ENCODE measurements at regions not wholly inside any gene's neighbourhood (a gene's known extent, or its start where the extent isn't known, plus 50 kb on each side); places are given as distances from the start of the nearest gene placed in this dataset.
"Not testable (repeated sequence)": the region's sequence is repeated elsewhere in the genome, so short reads cannot be mapped to it uniquely, and the experiment has no call there.

DNA sequence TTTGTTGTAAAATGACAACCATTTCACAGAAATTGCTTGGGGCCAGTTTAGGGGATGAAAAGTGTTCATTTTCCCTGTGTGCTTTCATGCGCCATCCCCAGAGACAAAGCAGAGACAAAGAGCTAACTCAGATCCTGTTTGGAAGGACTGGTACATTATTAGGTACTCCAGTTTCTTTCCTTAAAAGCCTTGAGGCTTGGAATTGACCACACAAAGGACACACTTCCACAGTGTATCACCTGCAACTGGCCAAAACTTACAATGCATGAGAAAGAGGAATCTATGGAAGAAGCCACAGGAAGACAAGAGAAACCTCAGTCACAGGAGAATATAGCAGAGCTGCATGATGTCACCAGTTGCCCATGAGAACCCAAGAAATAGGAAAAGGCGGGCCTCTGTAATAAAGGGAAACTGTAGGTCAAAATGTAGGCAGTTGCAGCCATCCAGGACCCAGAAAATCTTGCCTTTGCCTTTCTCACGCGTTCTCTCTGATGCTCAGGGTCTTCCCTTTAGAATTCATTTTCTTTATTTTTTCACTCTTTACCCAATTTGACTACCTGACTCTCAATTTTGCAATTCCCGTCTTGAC lies 339.0 kb downstream of the RMST start:
- DNase-seq: no peak

DNA sequence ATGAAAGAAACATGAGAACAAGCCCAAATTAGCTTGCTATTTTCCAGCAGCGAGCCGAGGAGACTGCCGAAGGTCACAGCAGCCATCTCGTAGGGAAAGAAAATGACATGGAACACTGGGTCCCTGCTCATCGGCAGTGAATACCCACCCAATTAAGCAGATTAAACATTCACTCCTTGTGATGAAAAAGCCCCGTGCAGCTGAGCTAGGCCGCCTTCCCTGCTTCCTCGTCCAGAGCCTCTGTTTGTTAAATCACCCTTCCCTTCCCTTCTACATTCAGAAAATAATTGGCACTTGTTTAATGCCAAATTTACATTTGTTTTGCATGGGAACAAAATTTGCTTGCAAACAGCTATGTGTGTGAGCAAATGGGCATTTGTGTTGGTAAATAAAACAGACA lies 342.5 kb downstream of the RMST start:
- no peak for DNase-seq

DNA sequence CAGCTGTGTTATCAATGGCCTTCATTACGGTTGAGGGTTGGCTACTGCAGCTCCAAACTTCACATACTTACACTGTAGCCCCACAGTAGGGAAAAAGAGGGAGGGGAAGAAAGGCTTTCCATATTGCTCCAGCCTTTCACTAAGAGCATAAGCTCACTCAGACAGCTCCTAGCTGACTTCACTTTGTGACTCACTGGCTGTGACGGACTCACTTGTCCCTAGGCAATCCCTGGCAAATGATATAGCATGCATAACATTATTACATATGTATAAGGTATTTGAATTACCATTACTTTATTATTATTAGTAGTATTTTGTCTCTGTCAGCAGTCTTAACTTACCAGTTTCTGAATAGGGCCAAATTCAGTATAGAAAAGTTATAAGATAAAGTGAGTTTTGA lies 350.7 kb downstream of the RMST start:
- DNase-seq: no peak

DNA sequence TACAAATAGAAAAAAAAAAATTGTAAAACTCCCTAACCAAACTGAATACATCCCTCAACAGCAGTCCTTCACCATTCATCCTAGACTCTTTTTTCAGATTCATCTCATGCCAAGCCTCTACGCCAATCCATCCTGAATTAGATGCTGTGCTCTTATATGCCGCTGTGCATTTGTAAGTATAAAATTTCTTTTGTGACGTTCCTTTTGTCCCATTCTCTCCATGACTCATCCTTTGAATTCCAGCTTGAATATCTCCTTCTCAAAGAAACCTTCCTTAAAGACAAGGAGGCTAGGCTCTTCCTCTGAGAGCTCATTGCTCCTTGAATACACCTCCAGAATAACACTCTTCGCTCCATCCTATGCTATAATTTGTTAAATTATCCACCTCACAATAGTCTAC lies 359.2 kb downstream of the RMST start:
- no peak for DNase-seq

DNA sequence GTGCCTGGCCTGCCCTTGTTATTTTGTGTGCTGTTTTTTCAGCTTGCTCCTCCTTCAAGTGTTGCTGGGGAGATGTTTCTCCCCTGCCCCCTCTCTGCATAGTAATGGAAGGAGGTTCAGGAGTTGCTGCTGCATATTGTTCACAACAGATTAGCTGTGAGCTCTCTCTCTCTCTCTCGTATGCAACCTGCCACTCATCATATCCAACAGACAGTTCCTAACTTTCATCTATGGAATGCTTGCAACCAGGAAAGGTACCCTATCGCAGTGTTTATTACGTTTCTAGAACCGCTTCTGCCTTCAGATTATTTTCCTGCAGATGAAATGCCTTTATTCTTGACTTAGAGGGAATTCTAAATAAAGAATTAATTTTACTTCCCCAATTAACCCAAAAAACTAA lies 372.9 kb downstream of the RMST start:
- no peak for DNase-seq

DNA sequence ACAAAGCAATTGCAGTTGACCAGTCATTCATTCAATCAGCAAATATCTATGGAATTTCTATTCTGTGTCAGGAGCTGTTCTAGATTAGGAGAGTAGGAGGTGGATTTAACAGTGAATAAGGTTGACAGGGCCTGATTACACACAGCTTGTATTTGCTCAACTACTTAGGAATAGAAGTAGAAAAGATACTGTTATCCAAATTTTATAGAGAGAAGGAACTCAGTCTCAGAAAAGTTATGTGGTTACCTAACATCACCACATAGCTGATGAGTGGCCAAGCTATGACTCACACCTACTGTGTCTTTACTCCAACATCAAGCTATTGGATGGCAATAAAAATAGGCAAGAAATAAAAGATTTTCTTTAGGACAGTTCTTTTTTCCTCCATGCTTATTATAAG lies 374.8 kb downstream of the RMST start:
- DNase-seq: no peak

DNA sequence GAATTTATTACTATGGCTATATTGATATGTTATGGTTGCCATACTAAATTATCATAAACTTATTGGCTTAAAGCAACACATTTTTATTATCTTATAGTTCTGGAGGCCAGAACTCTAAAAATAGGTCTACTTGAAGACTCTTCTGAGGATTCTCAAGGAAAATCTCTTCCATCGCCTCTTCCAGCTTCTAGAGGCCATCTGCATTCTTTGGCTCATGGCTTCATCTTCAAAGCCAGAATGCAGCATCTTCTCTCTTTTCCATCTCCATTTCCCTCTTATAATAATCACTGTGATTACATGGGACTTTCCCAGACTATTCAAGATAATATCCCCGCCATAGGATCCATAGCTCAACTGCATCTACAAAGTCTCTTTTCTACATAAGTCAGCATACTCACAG lies 385.4 kb downstream of the RMST start:
- DNase-seq: no peak

DNA sequence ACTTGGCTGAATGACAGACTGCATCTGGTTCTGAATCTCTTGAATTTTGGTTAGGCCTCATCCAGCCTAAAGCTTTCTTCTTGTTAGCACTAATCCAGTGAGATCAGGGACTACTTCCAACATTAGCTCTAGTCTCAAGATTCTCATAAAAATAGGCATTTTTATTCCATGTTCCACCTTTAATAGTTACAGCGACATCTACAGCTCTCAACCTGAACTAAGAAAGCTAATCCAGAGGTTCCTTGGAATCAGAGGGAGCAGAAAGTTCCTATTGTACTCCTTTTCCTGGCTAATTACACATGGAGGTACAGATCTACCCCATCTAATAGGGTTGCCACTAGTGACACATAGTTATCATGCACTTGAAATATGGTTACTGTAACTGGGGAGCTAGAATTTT lies 391.9 kb downstream of the RMST start:
- DNase-seq: no peak

DNA sequence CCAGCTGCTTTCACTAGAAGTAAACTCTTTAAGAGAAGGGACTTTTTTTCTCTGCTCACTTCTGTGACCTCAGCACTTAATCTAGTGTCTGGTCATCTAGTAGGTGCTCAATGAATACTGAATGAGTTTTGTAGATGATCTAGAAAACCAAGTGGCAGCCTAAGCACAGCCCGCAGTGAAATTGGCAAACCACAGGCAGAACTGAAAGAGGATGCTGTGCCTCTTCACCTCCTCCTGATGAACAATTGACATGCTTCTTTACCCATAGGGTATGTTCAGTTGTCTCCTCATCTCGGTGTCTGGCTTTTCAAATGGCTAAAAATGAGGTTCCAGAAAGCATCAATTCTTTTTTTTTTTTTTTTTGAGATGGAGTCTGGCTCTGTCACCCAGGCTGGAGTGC lies 399.5 kb downstream of the RMST start:
- no peak for DNase-seq

DNA sequence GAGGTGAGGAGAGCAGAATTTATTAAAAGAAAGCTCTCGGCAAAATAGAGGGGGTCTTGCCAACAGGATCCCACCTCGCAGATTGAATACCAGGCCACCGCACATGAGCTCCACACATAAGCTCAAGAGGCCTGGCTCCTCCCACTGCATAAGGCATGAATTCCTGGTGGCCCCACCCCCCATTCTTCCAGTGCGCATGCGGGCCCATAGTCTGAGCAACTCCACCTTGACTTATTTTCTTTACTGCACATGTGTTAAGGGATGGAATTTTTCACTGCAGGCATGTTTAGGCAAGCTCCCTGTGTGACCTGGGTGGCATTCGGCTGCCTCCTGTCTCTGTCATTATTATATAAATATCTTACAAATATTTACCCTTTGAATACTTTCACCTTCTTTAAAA lies 412.5 kb downstream of the RMST start:
- DNase-seq: no peak

DNA sequence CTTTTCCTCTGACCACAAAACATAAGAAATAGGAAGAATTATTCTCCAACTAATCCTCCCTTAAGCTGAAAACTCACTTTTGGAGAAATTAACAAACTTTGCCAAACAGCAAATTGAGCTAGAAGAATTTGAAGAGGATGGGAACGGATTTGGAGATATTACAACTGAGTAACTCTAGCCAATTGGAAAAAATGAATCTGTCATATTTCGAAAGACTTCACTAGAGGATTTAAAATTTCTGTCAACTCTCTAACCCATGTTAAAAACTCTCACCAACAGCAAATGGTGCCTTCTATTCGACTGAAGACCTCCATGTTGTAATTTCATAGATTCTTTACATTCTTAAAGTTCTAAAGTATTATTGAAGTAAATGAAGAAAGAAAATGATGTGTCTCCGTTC lies 414.2 kb downstream of the RMST start:
- DNase-seq: no peak

DNA sequence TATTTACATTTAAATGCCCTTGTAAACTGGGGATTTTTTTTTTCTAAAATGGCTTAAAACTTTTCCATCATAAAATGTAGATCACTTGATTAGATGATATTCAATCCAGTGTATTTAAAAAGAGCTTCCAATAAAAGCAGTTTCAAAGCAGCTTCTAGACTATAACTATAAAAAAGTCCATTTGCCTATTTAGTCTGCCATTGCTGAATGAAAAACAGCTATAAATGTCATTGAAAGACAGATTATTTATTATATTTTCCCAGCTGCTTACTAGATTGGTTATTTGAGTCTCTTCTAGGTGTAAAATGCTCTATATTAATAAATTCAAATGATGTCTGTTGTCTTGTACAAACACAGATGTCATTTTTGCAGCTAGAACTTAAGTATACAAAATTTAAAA lies 414.8 kb downstream of the RMST start:
- DNase-seq: no peak

DNA sequence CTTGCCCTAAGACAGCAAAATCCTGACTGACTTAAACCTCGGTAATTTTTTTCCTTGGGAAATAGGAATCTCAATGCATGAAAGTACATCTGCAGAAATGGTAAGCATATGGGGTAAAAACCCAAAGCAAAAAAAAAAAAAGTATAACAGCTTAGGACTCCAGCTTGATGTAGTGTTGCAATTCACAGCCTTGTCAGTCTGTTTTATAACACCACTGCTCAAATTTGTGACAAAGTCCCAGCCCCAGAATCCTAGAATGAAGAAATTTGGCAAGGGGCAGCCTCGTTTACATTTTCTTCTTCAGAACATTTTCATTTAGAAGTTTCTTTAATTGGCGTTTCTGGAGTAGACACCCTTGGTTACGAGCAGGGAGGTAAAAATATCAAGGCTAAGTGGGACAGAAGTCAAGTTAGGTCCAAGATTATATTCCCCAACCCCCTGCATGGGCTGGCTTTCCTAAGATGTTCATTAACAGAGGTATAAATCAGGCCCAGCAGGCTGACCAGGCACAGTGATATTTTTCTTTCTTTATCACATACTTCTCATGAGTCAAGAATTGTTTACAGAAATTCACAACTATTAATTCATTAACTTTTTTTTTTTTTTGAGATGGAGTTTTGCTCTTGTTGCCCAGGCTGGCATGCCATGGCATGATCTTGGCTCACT lies 424.0 kb downstream of the RMST start:
- no peak for DNase-seq

DNA sequence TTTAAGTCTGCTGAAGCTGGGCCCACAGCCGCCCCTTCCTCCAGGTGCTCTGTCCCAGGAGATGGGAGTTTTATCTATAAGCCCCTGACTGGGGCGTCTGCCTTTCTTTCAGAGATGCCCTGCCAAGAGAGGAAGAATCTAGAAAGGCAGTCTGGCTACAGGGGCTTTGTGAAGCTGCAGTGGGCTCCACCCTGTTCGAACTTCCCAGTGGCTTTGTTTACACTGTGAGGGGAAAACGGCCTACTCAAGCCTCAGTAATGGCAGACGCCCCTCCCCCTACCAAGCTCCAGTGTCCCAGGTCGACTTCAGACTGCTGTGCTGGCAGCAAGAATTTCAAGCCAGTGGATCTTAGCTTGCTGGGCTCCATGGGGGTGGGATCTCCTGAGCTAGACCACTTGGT lies 435.3 kb downstream of the RMST start:
- not testable (repeated sequence) for DNase-seq

DNA sequence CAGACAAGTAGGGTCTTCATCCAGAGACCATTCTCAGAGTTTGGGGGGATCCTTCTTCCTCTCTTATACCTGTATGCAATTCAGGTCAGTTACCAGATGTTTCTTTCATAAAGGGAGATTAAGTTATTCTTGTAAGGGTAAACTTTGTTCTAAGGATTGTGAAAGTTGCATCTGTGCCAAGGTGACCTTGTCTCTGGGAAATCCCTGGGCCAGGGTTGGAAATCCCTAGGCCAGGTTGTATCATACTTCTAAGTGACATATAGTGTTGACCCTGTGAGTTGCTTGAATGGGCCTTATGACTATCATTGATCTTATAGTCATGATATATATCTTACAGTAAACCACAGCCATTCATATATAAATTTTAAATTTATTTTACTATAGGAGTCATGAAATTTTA lies 436.9 kb downstream of the RMST start:
- no peak for DNase-seq

DNA sequence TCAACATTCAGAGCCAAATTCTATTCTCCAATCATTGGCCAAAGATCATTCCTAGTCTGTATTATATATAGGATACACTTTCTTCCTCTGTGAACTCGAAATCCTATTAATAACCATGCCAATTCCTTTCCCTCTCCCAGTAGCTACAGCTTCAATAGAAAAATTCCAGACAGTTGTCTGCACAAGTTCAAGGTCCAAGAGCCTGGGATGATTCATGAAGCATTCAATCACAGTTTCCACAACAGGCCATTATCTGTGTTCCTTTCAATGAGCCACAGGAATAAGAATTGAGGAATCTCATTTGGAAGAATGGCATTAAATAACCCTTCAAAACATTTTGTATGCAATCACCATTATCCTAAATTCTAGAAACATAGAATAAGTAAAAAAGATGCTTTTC lies 437.4 kb downstream of the RMST start:
- DNase-seq: no peak

DNA sequence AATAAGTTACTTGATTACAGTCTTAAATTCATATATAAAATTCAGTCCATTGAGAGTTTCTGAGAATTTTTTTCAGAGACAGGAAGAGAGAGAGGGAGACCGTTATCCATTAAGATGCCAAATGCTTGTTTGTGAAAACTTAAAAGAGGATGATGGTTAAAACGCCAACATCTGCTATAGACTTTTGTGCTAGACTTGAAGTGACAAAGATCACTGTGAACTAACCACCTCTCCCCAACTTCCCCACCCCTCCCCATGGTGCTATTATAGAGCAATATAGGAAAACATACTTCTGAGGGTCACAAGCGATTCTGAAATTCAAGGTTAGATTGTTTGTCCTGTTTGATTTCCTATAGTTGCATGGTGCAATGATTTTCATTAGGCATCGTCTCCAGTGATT lies 440.8 kb downstream of the RMST start:
- no peak for DNase-seq

DNA sequence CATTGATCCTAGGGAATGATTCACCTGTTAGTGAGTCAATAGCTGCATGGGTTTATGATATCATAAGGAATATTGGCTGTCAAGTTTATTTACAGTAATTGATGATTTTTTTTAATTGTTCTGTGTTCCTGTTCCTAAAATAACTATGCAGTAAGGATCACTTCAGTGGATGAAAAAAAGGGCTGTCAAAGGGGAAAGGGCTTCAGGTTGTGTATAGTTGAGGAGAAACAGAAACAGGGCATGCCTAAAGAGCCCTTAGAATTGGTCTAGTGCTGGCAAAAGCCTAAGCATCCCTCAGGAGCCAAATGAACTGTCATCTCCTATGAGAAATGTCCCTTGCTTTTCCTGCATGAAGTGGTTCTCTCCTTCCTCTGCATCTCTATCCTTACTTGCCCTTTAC lies 444.9 kb downstream of the RMST start:
- DNase-seq: no peak

DNA sequence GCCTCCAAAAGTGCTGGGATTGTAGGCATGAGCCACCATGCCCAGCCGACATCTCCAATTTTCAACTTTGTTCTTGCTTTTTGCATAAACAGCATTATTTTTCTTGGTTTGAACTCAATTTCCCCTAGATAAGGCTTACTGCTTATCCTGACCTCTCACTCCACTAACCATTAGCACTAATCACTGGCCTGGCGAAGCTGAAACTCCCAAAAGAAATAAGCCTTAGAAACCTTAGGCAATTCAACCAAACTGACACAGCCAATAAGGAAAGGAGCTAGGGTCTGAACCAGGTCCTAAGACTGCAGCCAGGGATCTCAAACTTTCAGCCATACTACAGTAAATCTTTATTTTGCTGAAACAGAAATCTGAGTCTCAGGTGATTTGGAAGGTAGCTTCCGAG lies 448.0 kb downstream of the RMST start:
- no peak for DNase-seq

DNA sequence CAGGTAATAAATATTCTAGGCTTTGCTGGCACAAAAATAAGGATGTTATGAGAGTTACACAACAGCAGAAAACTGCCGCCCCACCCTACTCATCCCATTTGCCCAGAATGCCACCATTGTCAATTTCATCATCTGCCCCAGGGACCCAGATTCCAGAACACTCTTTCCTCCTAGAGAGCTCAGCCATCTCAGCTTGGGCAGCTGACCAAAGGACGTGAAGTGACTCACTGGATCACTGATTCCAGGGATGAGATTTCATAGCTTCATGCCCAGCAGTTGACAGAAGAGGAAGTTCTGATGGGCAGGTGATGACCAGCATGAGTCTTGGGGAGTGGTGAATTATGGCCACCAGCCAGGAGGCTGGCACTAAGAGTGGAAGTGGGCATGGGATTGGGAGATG lies 450.3 kb downstream of the RMST start:
- DNase-seq: no peak

DNA sequence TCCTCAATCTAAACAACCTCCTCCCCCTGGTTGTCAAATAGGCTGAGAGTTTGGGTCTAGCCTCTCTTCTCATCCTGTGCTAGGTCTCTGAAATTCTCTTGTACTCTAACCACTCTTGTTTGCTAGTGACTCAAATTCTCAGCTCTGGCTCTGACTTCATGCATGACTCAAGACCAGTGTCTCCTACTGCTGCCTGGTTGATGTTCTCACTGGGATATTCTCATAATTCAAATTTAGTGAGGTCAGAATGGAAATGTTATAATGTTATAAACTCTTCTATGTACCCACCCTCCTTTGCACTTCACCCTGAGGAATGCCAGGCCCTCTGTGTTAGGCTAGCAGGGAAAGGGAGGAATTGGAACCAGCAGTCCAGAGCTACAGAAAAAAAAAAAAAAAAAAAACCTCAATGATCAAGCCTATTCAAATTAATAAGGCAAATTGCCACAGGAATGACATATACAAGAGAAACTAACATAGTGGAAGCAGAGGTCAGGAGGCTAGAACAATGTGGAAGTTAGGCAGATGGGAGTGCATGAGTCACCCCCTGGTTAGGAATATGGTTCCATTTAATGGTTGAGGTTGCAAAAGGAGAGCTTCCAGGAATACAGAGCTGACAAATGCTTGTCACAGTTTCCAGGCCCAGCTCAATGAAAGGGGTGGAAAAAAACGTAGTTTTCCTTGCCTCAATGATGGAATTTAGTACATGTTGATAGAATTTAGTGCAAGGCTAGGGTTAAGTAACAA lies 459.5 kb downstream of the RMST start:
- no peak for DNase-seq

DNA sequence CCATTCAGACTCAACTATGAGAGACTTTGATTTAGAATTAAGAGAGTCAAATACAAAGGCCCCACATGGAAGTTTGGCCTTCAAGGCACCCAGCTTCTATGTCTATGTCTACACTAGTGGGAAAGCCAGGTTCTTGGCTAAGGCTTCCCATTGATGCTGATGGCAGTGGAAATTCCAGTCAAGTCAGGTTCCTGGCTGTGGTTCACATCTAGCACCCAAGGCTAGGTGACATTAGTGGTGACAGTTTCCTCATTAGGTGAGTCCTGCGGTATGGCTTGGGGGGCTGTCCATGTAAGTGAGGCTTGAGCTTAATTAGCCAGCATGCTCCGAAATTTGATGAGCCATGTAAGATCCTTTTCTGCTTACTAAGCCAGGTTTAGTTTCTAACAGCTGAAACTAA lies 460.9 kb downstream of the RMST start:
- no peak for DNase-seq

DNA sequence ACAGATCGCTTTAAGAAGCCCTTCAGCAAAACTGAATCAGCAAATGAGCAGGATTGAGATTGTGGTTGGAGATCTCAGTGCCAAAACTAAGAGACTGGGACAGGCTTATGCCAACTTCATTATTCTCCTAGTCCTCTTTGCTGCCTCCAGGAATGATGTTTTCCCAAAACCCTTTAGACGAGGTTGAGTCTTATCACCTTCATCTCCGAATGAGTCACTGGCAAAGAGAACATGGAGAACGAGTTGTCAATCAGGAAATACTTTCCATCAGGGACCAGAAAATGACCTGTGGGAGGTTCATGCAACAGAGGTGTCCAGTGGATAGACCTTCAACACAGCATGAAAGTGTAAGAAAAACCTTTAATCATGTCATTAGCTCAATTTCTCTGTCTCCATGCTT lies 461.5 kb downstream of the RMST start:
- no peak for DNase-seq

DNA sequence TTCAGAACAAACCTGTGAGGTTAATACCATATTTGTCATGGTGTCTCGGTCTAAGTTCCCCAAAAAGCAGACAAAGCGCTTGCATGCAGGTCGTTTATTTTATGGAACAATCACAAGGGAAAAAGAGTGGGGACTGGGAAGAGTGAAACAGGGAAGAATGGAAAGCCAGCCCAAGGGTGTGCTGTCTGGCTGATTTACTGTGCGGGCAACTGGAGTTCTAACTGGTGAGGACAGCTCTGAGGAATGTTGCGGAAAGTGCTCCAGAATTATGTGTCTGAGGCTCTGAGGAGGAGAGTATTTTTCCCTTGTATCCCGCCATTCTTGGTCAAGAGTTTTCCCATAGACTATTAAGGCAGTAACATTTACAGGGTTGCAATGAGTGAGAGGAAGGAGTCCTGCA lies 465.4 kb downstream of the RMST start:
- no peak for DNase-seq

DNA sequence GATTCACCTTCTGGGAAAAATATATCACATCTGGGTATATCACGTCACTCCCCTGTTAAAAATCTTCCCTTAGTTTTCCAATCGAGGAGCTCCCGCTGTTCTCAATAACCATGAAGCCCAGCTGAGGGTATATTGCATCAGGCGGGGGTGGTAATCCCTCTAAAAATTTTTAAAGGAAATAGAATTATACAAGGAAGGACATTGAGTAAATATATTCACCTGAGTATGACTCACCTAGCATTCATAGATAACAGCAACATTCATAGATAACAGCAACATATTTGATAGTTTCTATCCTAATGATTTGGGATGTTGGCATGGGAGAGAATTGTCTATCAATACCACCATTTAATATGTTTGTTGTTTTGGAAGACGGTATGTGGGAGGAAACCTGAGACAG lies 473.6 kb downstream of the RMST start:
- DNase-seq: no peak
